ENCODE measurements at regions not wholly inside any gene's neighbourhood (a gene's known extent, or its start where the extent isn't known, plus 50 kb on each side); places are given as distances from the start of the nearest gene placed in this dataset.
"Not testable (repeated sequence)": the region's sequence is repeated elsewhere in the genome, so short reads cannot be mapped to it uniquely, and the experiment has no call there.

GRCh38 chr5:174610968-174611367 is 113.4 kb upstream of the MSX2 start:
- no peak for DNase-seq (ENCODE audit: extremely low read depth in 1 of 2, low read depth in 1 of 2)

- DNase-seq (ENCODE audit: extremely low read depth in 1 of 2, low read depth in 1 of 2) = no peak
These were observed 111.7 kb upstream of the MSX2 start for GRCh38 chr5:174612686-174613085.

- DNase-seq (ENCODE audit: extremely low read depth in 1 of 2, low read depth in 1 of 2) = no peak
These were observed 109.8 kb upstream of the MSX2 start for GRCh38 chr5:174614500-174615135.

GRCh38 chr5:174616036-174616435 is 108.3 kb upstream of the MSX2 start:
- no peak for DNase-seq (ENCODE audit: extremely low read depth in 1 of 2, low read depth in 1 of 2)

GRCh38 chr5:174617285-174617684 is 107.1 kb upstream of the MSX2 start:
- DNase-seq (ENCODE audit: extremely low read depth in 1 of 2, low read depth in 1 of 2) = no peak

GRCh38 chr5:174617910-174618309 is 106.5 kb upstream of the MSX2 start:
- no peak for DNase-seq (ENCODE audit: extremely low read depth in 1 of 2, low read depth in 1 of 2)

GRCh38 chr5:174618589-174618988 is 105.8 kb upstream of the MSX2 start:
- DNase-seq (ENCODE audit: extremely low read depth in 1 of 2, low read depth in 1 of 2) = no peak

- DNase-seq (ENCODE audit: extremely low read depth in 1 of 2, low read depth in 1 of 2) = no peak
These were observed 102.3 kb upstream of the MSX2 start for GRCh38 chr5:174622067-174622466.

- DNase-seq (ENCODE audit: extremely low read depth in 1 of 2, low read depth in 1 of 2) = no peak
These were observed 101.4 kb upstream of the MSX2 start for GRCh38 chr5:174623018-174623417.

GRCh38 chr5:174623433-174624019 is 100.9 kb upstream of the MSX2 start:
- no peak for DNase-seq (ENCODE audit: extremely low read depth in 1 of 2, low read depth in 1 of 2)

- no peak for DNase-seq (ENCODE audit: extremely low read depth in 1 of 2, low read depth in 1 of 2)
These were observed 99.5 kb upstream of the MSX2 start for GRCh38 chr5:174624733-174625522.

- DNase-seq (ENCODE audit: extremely low read depth in 1 of 2, low read depth in 1 of 2) = no peak
These were observed 98.6 kb upstream of the MSX2 start for GRCh38 chr5:174625591-174626350.

GRCh38 chr5:174626369-174626920 is 97.9 kb upstream of the MSX2 start:
- DNase-seq (ENCODE audit: extremely low read depth in 1 of 2, low read depth in 1 of 2) = no peak

GRCh38 chr5:174636094-174636493 is 88.3 kb upstream of the MSX2 start:
- DNase-seq (ENCODE audit: extremely low read depth in 1 of 2, low read depth in 1 of 2) = no peak

GRCh38 chr5:174642816-174643405 is 81.5 kb upstream of the MSX2 start:
- no peak for DNase-seq (ENCODE audit: extremely low read depth in 1 of 2, low read depth in 1 of 2)

GRCh38 chr5:174644436-174644835 is 79.9 kb upstream of the MSX2 start:
- DNase-seq (ENCODE audit: extremely low read depth in 1 of 2, low read depth in 1 of 2) = no peak

GRCh38 chr5:174644923-174645322 is 79.5 kb upstream of the MSX2 start:
- no peak for DNase-seq (ENCODE audit: extremely low read depth in 1 of 2, low read depth in 1 of 2)

- no peak for DNase-seq (ENCODE audit: extremely low read depth in 1 of 2, low read depth in 1 of 2)
These were observed 78.7 kb upstream of the MSX2 start for GRCh38 chr5:174645677-174646076.

GRCh38 chr5:174648618-174649017 is 75.8 kb upstream of the MSX2 start:
- not testable (repeated sequence) for DNase-seq (ENCODE audit: extremely low read depth in 1 of 2, low read depth in 1 of 2)

GRCh38 chr5:174649391-174649790 is 75.0 kb upstream of the MSX2 start:
- DNase-seq (ENCODE audit: extremely low read depth in 1 of 2, low read depth in 1 of 2) = no peak

- no peak for DNase-seq (ENCODE audit: extremely low read depth in 1 of 2, low read depth in 1 of 2)
These were observed 69.9 kb upstream of the MSX2 start for GRCh38 chr5:174654442-174654841.

Measured in activated CD8-positive, alpha-beta memory T cell treated with anti-CD3 and anti-CD28 coated beads for 1 hour (primary cell).